ENCODE measurements at regions not wholly inside any gene's neighbourhood (a gene's known extent, or its start where the extent isn't known, plus 50 kb on each side); places are given as distances from the start of the nearest gene placed in this dataset.

DNA sequence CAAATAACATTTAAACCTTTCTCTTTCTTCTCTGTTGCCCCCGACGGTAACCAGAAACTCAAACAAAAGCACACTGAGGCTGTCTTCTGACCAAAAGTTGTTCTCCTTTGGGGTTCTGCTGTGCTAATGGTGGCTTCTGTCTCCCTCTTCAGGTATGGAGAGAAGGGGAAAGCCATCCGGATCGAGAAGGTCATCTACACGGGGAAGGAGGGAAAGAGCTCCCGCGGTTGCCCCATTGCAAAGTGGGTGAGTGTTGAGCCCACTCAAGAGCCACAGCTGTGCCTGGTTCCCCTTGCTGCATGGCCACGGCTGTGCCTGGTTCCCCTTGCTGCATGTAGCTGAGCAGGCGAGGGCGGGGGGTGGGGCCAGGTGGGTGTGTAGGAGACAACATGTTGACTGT, 67.4 kb downstream of the BOLA3 start:
- no peak for TF ChIP-seq EZH2 (IDR thresholded peaks at IDR 0.05; ENCODE audit: low read length)
- TF ChIP-seq, protein P1, sequence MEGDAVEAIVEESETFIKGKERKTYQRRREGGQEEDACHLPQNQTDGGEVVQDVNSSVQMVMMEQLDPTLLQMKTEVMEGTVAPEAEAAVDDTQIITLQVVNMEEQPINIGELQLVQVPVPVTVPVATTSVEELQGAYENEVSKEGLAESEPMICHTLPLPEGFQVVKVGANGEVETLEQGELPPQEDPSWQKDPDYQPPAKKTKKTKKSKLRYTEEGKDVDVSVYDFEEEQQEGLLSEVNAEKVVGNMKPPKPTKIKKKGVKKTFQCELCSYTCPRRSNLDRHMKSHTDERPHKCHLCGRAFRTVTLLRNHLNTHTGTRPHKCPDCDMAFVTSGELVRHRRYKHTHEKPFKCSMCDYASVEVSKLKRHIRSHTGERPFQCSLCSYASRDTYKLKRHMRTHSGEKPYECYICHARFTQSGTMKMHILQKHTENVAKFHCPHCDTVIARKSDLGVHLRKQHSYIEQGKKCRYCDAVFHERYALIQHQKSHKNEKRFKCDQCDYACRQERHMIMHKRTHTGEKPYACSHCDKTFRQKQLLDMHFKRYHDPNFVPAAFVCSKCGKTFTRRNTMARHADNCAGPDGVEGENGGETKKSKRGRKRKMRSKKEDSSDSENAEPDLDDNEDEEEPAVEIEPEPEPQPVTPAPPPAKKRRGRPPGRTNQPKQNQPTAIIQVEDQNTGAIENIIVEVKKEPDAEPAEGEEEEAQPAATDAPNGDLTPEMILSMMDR (optimal IDR thresholded peaks at IDR 0.05 in 1 of 3, IDR thresholded peaks at IDR 0.05 in 1 of 3, conservative IDR thresholded peaks at IDR 0.05 in 1 of 3; ENCODE audit: extremely low read depth in 1 of 3, insufficient read depth in 2 of 3, low read length in 3 of 3) = peak in 1 of 3 experiments; percentile 12
- no peak overlapping the region for H2AFZ ChIP-seq (ENCODE audit: control insufficient read depth, low read length)
- no peak for FAIRE-seq

DNA sequence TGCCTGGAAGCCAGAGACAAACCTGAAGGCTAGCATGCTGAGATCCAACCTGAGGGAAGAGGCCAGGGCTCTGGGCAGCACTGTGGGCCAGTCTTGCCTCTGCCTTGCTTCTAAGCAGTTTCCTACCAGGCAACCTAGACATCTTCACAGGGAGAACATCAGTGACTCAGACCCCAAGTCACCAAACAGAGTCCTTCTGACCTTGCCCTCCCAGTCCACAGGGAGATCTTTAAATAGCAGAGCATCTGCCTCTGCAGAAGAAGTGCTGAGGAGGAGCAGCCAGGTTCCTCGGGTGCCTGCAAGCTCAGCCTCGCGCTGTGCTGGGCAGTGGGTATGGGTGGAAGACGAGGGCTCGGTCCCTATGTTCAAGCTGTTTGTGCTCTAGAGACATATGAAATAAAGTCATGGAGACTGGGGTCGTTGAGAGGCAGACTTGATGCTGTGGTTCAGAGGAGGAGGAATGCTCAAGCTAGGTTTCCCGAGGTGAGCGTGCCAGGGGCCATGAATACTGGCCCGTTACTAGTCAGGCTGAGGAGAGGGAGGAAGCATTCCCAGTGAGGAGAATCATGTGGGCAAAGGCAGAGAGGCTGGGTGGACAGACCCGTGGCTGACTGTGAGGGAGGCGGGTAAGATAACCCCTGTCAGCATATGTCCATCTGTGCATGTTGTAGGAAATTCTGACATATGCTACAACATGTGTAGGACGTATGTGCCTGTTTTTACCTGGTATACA, 66.5 kb downstream of the BOLA3 start:
- DNase-seq (ENCODE audit: low read depth, low spot score) = no peak
- TF ChIP-seq EZH2 (IDR thresholded peaks at IDR 0.05; ENCODE audit: low read length) = no peak
- TF ChIP-seq, protein P1 (optimal IDR thresholded peaks at IDR 0.05 in 1 of 3, IDR thresholded peaks at IDR 0.05 in 1 of 3, conservative IDR thresholded peaks at IDR 0.05 in 1 of 3; ENCODE audit: extremely low read depth in 1 of 3, insufficient read depth in 2 of 3, low read length in 3 of 3) = no peak
- FAIRE-seq = no peak

More for the DNA sequence above, 67.4 kb downstream of the BOLA3 start:
- Histone ChIP-seq H3K4me1 (ENCODE audit: control insufficient read depth, extremely low read depth, insufficient read depth, low read length) (peaks cover 5% of the 10 kb centered on the region), H3K9me1 (ENCODE audit: control insufficient read depth, extremely low read depth, insufficient read depth, low read length) (peaks cover 5% of the 10 kb centered on the region), H3K27me3 (ENCODE audit: control insufficient read depth, extremely low read depth, insufficient read depth, low read length) (no peaks in the 10 kb centered on the region), H3K9me3 (ENCODE audit: control insufficient read depth, low read depth, low read length) (no peaks in the 10 kb centered on the region), H3K9ac (ENCODE audit: control insufficient read depth, extremely low read depth, insufficient read depth, low read length) (no peak overlapping the region), H3K4me2 (ENCODE audit: control insufficient read depth, extremely low read depth, insufficient read depth, low read depth, low read length) (no peak overlapping the region), H3K79me2 (ENCODE audit: control insufficient read depth, insufficient read depth, low read length) (peaks cover 2% of the 10 kb centered on the region), H3K4me3 (ENCODE audit: control insufficient read depth in 2 of 3, extremely low read depth in 1 of 3, insufficient read depth in 2 of 3, low read depth in 1 of 3, low read length in 3 of 3) (no peak overlapping the region), H3K27ac (ENCODE audit: control insufficient read depth, insufficient read depth, low read length) (no peak overlapping the region), H4K20me1 (ENCODE audit: control insufficient read depth, extremely low read depth, insufficient read depth, low read length) (peaks cover 3% of the 10 kb centered on the region), H3K36me3 (ENCODE audit: control insufficient read depth in 2 of 2, extremely low read depth in 1 of 2, insufficient read depth in 2 of 2, low read length in 2 of 2) (peaks cover 9 to 21% of the 10 kb centered on the region in 2 experiments)
- no peak for DNase-seq (ENCODE audit: low read depth, low spot score)
- dilution Hi-C loops (cut with MboI; ENCODE audit: extremely low pct_ligation_motif_present, low sequenced_read_pairs) = no loop called here

More for the DNA sequence above, 66.5 kb downstream of the BOLA3 start:
- Histone ChIP-seq H3K27ac (ENCODE audit: control insufficient read depth, insufficient read depth, low read length) (no peak overlapping the region), H3K4me1 (ENCODE audit: control insufficient read depth, extremely low read depth, insufficient read depth, low read length) (no peaks in the 10 kb centered on the region), H3K9me3 (ENCODE audit: control insufficient read depth, low read depth, low read length) (no peaks in the 10 kb centered on the region), H3K9me1 (ENCODE audit: control insufficient read depth, extremely low read depth, insufficient read depth, low read length) (peaks cover 5% of the 10 kb centered on the region), H3K4me2 (ENCODE audit: control insufficient read depth, extremely low read depth, insufficient read depth, low read depth, low read length) (no peak overlapping the region), H3K9ac (ENCODE audit: control insufficient read depth, extremely low read depth, insufficient read depth, low read length) (no peak overlapping the region), H3K4me3 (ENCODE audit: control insufficient read depth in 2 of 3, extremely low read depth in 1 of 3, insufficient read depth in 2 of 3, low read depth in 1 of 3, low read length in 3 of 3) (no peak overlapping the region), H2AFZ (ENCODE audit: control insufficient read depth, low read length) (no peak overlapping the region), H4K20me1 (ENCODE audit: control insufficient read depth, extremely low read depth, insufficient read depth, low read length) (no peaks in the 10 kb centered on the region), H3K36me3 (ENCODE audit: control insufficient read depth in 2 of 2, extremely low read depth in 1 of 2, insufficient read depth in 2 of 2, low read length in 2 of 2) (peaks cover 9 to 17% of the 10 kb centered on the region in 2 experiments), H3K79me2 (ENCODE audit: control insufficient read depth, insufficient read depth, low read length) (peaks cover 2% of the 10 kb centered on the region), H3K27me3 (ENCODE audit: control insufficient read depth, extremely low read depth, insufficient read depth, low read length) (no peaks in the 10 kb centered on the region)
- dilution Hi-C loops (cut with MboI; ENCODE audit: extremely low pct_ligation_motif_present, low sequenced_read_pairs) = no loop called here
